NT2/D1 (cell line): ENCODE measurements at regions not wholly inside any gene's neighbourhood (a gene's known extent, or its start where the extent isn't known, plus 50 kb on each side); places are given as distances from the start of the nearest gene placed in this dataset.

ENCODE experiments used
- SUZ12 ChIP-seq: IDR thresholded peaks from 2 replicates; pipeline ENCODE4 v1.6.1; 2011; ENCODE audit not compliant: insufficient read length, insufficient read depth; ENCODE audit errors: extremely low read depth
- YY1 ChIP-seq: IDR thresholded peaks from 2 replicates; pipeline ENCODE4 v1.6.1; 2011; ENCODE audit not compliant: insufficient read length, insufficient read depth
- ZNF274 ChIP-seq: IDR thresholded peaks from 2 replicates; pipeline ENCODE4 v1.6.1; 2011; ENCODE audit warnings: mild to moderate bottlenecking, low read depth, low read length

- no peak for TF ChIP-seq ZNF274
- no peak for TF ChIP-seq SUZ12
- TF ChIP-seq YY1, result no peak
Measured at GRCh38 chr12:125193376-125194152, 128.3 kb downstream of the AACS start.
